ENCODE measurements at regions not wholly inside any gene's neighbourhood (a gene's known extent, or its start where the extent isn't known, plus 50 kb on each side); places are given as distances from the start of the nearest gene placed in this dataset.

DNA sequence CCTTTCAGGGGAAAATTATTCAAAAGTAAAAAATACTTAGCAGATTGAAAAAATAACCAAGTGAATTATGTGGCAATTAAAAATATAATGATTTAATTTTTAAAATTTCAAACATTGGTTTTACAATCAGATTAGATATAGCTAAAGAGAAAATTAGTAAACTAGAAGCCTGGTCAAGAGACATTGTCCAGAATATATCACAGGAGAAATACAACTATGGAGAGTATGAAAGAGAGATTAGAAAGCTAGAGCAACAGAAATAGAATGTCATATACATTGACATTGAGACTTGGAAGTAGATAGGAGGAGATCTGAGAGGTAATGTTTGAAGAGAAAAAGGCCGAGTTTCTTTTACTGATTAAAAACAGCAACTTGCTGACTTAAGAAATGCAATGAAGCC lies 476.4 kb upstream of the SLC10A2 start:
- no peak for TF ChIP-seq POLR2A (IDR thresholded peaks at IDR 0.05)
- TF ChIP-seq, protein P1, sequence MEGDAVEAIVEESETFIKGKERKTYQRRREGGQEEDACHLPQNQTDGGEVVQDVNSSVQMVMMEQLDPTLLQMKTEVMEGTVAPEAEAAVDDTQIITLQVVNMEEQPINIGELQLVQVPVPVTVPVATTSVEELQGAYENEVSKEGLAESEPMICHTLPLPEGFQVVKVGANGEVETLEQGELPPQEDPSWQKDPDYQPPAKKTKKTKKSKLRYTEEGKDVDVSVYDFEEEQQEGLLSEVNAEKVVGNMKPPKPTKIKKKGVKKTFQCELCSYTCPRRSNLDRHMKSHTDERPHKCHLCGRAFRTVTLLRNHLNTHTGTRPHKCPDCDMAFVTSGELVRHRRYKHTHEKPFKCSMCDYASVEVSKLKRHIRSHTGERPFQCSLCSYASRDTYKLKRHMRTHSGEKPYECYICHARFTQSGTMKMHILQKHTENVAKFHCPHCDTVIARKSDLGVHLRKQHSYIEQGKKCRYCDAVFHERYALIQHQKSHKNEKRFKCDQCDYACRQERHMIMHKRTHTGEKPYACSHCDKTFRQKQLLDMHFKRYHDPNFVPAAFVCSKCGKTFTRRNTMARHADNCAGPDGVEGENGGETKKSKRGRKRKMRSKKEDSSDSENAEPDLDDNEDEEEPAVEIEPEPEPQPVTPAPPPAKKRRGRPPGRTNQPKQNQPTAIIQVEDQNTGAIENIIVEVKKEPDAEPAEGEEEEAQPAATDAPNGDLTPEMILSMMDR (IDR thresholded peaks at IDR 0.05), result no peak
- Histone ChIP-seq H3K4me1 (no peaks in the 10 kb centered on the region), H3K36me3 (no peaks in the 10 kb centered on the region), H3K27me3 (peaks cover 0 to 6% of the 10 kb centered on the region in 2 donors), H3K9me3 (no peaks in the 10 kb centered on the region), H3K27ac (no peak overlapping the region), H3K4me3 (no peak overlapping the region)
- DNase-seq, result no peak
- intact Hi-C loops (cut with DNase I; ENCODE audit: low total_unique reads), result no loop called here

DNA sequence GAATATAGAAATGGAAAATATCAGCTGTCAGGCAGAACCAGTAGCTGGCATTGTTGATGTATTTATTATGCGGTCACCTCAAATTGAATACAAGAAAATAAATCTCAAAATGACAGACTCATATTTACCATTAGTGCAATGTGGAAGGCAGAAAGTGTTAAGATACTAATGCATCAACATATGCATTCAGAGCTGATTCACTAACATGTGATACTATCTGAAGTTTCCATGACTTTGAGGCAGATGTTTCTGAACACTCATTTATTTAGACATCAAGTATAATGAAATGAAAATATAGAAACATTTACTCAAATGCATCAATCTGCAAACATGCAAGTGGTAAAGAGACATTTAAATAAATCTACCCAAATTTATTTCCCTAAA lies 474.2 kb upstream of the SLC10A2 start:
- H3K27me3 ChIP-seq, result peaks cover 0 to 6% of the 10 kb centered on the region in 2 donors
- DNase-seq, result no peak
- no peaks in the 10 kb centered on the region for H3K36me3 ChIP-seq
- no peak overlapping the region for H3K27ac ChIP-seq
- H3K9me3 ChIP-seq, result no peaks in the 10 kb centered on the region
- H3K4me1 ChIP-seq, result no peaks in the 10 kb centered on the region
- no peak for TF ChIP-seq POLR2A (IDR thresholded peaks at IDR 0.05)
- TF ChIP-seq, protein P1 (IDR thresholded peaks at IDR 0.05), result no peak
- intact Hi-C loops (cut with DNase I; ENCODE audit: low total_unique reads), result no loop called here
- H3K4me3 ChIP-seq, result no peak overlapping the region

DNA sequence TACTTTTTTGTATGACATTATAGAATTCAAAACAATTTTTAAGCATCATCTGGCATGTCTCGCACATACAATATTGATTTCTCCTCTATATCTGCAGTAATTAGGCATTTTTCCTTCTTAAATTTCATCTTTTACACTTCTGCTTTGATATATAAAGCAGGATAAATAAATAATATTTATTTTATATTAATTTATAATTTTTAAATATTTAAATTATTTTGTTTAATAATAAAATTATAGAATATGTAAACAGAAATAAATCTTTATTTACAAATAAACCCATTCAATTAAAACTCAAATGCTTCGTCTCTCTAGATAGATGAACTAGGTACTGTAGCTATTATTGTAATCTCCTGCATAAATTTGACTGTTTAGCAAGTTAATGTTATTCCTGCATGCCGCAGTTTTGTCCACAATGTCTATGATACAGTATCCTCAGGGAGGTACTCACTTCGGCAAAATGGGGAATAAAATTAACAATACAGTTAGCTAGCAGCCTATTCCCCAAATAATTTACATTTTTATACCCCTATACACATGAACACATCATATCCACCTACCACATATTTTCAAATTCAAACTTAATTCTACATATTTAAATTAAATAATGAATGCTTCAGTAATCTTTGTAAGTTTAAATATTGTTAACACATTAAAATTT lies 473.6 kb upstream of the SLC10A2 start:
- TF ChIP-seq POLR2A (IDR thresholded peaks at IDR 0.05), result no peak
- TF ChIP-seq, protein P1 (IDR thresholded peaks at IDR 0.05), result no peak
- intact Hi-C loops (cut with DNase I; ENCODE audit: low total_unique reads), result no loop called here
- H3K36me3 ChIP-seq, result no peaks in the 10 kb centered on the region

DNA sequence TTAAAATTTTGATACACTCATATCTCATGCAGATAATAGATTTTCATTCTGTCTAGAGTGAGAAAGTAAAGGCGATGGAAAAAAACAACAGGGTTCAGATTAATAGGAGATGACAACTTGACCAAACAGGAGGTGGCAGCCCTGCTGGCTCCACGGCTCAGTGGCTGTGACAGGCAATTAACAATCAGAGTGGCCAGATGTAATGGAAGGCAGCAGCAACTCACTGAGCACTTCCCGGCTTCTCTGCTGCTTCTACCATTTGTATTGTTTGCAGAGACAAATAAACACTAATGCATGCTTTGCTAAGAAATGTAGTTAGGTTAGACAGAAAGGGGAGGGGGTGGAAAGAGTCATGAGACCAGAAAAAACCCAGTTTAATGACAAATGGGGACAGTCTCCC lies 473.0 kb upstream of the SLC10A2 start:
- Histone ChIP-seq H3K4me3 (no peak overlapping the region), H3K27ac (no peak overlapping the region), H3K9me3 (no peaks in the 10 kb centered on the region), H3K27me3 (peaks cover 0 to 6% of the 10 kb centered on the region in 2 donors), H3K36me3 (no peaks in the 10 kb centered on the region), H3K4me1 (no peaks in the 10 kb centered on the region)
- no peak for DNase-seq
- TF ChIP-seq, protein P1 (IDR thresholded peaks at IDR 0.05), result no peak
- TF ChIP-seq POLR2A (IDR thresholded peaks at IDR 0.05), result no peak
- intact Hi-C loops (cut with DNase I; ENCODE audit: low total_unique reads), result no loop called here

More for the DNA sequence above, 473.6 kb upstream of the SLC10A2 start:
- no peak for DNase-seq
- H3K27me3 ChIP-seq, result peaks cover 0 to 6% of the 10 kb centered on the region in 2 donors
- no peak overlapping the region for H3K4me3 ChIP-seq
- no peak overlapping the region for H3K27ac ChIP-seq
- no peaks in the 10 kb centered on the region for H3K4me1 ChIP-seq
- H3K9me3 ChIP-seq, result no peaks in the 10 kb centered on the region

DNA sequence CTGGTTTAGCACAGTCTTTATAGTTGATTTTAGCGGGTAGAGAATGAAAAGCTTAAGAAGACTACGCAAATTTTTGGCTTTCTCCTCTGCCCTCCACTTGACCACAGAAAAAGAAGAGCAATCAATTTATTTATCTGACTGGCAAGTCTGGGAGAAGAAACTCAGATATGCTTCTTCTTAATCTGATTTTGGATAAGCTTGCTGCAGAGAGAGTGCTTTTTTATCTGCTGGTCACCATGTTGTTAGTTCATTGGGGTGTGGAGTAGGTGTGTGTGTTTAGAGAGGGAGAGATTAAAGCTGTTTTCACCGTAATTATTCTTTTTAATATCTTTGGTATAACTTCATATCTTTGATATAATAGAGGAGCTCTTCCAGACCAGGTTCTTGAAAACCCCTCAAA lies 471.4 kb upstream of the SLC10A2 start:
- no peak overlapping the region for H3K27ac ChIP-seq
- TF ChIP-seq, protein P1 (IDR thresholded peaks at IDR 0.05), result no peak
- TF ChIP-seq POLR2A (IDR thresholded peaks at IDR 0.05), result no peak
- no peaks in the 10 kb centered on the region for H3K4me1 ChIP-seq
- H3K9me3 ChIP-seq, result no peaks in the 10 kb centered on the region
- H3K27me3 ChIP-seq, result peaks cover 0 to 6% of the 10 kb centered on the region in 2 donors
- no peak overlapping the region for H3K4me3 ChIP-seq
- no peaks in the 10 kb centered on the region for H3K36me3 ChIP-seq
- no peak for DNase-seq
- intact Hi-C loops (cut with DNase I; ENCODE audit: low total_unique reads), result no loop called here
